ENCODE measurements at regions not wholly inside any gene's neighbourhood (a gene's known extent, or its start where the extent isn't known, plus 50 kb on each side); places are given as distances from the start of the nearest gene placed in this dataset.
A peak's percentile ranks its signal among the peaks of the same experiment; 100 is the strongest.

GRCh38 chr13:73433458-73433857 is 374.7 kb downstream of the KLF5 start:
- H3K36me3 ChIP-seq (ENCODE audit: low read depth): no peaks in the 10 kb centered on the region
- ATAC-seq (ENCODE audit: low read depth): no peak
- TF ChIP-seq CTCF (IDR thresholded peaks at IDR 0.05; ENCODE audit: poor library complexity, severe bottlenecking): no peak
- H3K27ac ChIP-seq (ENCODE audit: poor library complexity, severe bottlenecking): peak overlapping the region; percentile 17
- no peak overlapping the region for H3K4me3 ChIP-seq (ENCODE audit: severe bottlenecking)
- no peak for DNase-seq (ENCODE audit: low spot score)
- no peaks in the 10 kb centered on the region for H3K27me3 ChIP-seq (ENCODE audit: insufficient read depth, poor library complexity, severe bottlenecking)
- H3K9me3 ChIP-seq (ENCODE audit: severe bottlenecking): no peaks in the 10 kb centered on the region
- peaks cover 25% of the 10 kb centered on the region for H3K4me1 ChIP-seq (ENCODE audit: insufficient read depth, poor library complexity, severe bottlenecking)

- no peak for TF ChIP-seq CTCF (IDR thresholded peaks at IDR 0.05; ENCODE audit: poor library complexity, severe bottlenecking)
- ATAC-seq (ENCODE audit: low read depth): peak; percentile 79
Observed at GRCh38 chr13:73429701-73430100, 370.9 kb downstream of the KLF5 start.

GRCh38 chr13:73428706-73429105 is 369.9 kb downstream of the KLF5 start:
- H3K4me3 ChIP-seq (ENCODE audit: severe bottlenecking): no peak overlapping the region
- TF ChIP-seq CTCF (IDR thresholded peaks at IDR 0.05; ENCODE audit: poor library complexity, severe bottlenecking): no peak
- H3K27ac ChIP-seq (ENCODE audit: poor library complexity, severe bottlenecking): peak overlapping the region; percentile 100
- H3K27me3 ChIP-seq (ENCODE audit: insufficient read depth, poor library complexity, severe bottlenecking): no peaks in the 10 kb centered on the region
- H3K36me3 ChIP-seq (ENCODE audit: low read depth): no peaks in the 10 kb centered on the region
- H3K4me1 ChIP-seq (ENCODE audit: insufficient read depth, poor library complexity, severe bottlenecking): peaks cover 37% of the 10 kb centered on the region
- no peak for DNase-seq (ENCODE audit: low spot score)
- peak; percentile 30; the same call in 1 of the 3 replicates for ATAC-seq (ENCODE audit: low read depth)
- no peaks in the 10 kb centered on the region for H3K9me3 ChIP-seq (ENCODE audit: severe bottlenecking)

More at GRCh38 chr13:73429701-73430100, 370.9 kb downstream of the KLF5 start:
- Histone ChIP-seq H3K27ac (ENCODE audit: poor library complexity, severe bottlenecking) (peak overlapping the region; percentile 100), H3K4me1 (ENCODE audit: insufficient read depth, poor library complexity, severe bottlenecking) (peaks cover 37% of the 10 kb centered on the region), H3K36me3 (ENCODE audit: low read depth) (no peaks in the 10 kb centered on the region), H3K4me3 (ENCODE audit: severe bottlenecking) (no peak overlapping the region), H3K27me3 (ENCODE audit: insufficient read depth, poor library complexity, severe bottlenecking) (no peaks in the 10 kb centered on the region), H3K9me3 (ENCODE audit: severe bottlenecking) (no peaks in the 10 kb centered on the region)
- DNase-seq (ENCODE audit: low spot score): no peak

GRCh38 chr13:73428137-73428536 is 369.3 kb downstream of the KLF5 start:
- Histone ChIP-seq H3K9me3 (ENCODE audit: severe bottlenecking) (no peaks in the 10 kb centered on the region), H3K4me3 (ENCODE audit: severe bottlenecking) (no peak overlapping the region), H3K27ac (ENCODE audit: poor library complexity, severe bottlenecking) (peak overlapping the region; percentile 100), H3K4me1 (ENCODE audit: insufficient read depth, poor library complexity, severe bottlenecking) (peaks cover 32% of the 10 kb centered on the region), H3K27me3 (ENCODE audit: insufficient read depth, poor library complexity, severe bottlenecking) (no peaks in the 10 kb centered on the region), H3K36me3 (ENCODE audit: low read depth) (no peaks in the 10 kb centered on the region)
- no peak for TF ChIP-seq CTCF (IDR thresholded peaks at IDR 0.05; ENCODE audit: poor library complexity, severe bottlenecking)
- ATAC-seq (ENCODE audit: low read depth): peak; percentile 87
- no peak for DNase-seq (ENCODE audit: low spot score)

- no peaks in the 10 kb centered on the region for H3K9me3 ChIP-seq (ENCODE audit: severe bottlenecking)
- DNase-seq (ENCODE audit: low spot score): no peak
- H3K27ac ChIP-seq (ENCODE audit: poor library complexity, severe bottlenecking): peak overlapping the region; percentile 99
- H3K36me3 ChIP-seq (ENCODE audit: low read depth): no peaks in the 10 kb centered on the region
- no peak overlapping the region for H3K4me3 ChIP-seq (ENCODE audit: severe bottlenecking)
- H3K27me3 ChIP-seq (ENCODE audit: insufficient read depth, poor library complexity, severe bottlenecking): no peaks in the 10 kb centered on the region
- ATAC-seq (ENCODE audit: low read depth): no peak
- TF ChIP-seq CTCF (IDR thresholded peaks at IDR 0.05; ENCODE audit: poor library complexity, severe bottlenecking): no peak
- H3K4me1 ChIP-seq (ENCODE audit: insufficient read depth, poor library complexity, severe bottlenecking): peaks cover 41% of the 10 kb centered on the region
Observed at GRCh38 chr13:73422973-73423372, 364.2 kb downstream of the KLF5 start.
